ENCODE measurements at regions not wholly inside any gene's neighbourhood (a gene's known extent, or its start where the extent isn't known, plus 50 kb on each side); places are given as distances from the start of the nearest gene placed in this dataset.
A peak's percentile ranks its signal among the peaks of the same experiment; 100 is the strongest.

- H3K4me1 Mint-ChIP-seq = no peaks in the 10 kb centered on the region
Observed at GRCh38 chr6:167505782-167506181, 180.9 kb downstream of the TTLL2 start.

GRCh38 chr6:167506443-167507301 lies 181.8 kb downstream of the TTLL2 start:
- Histone ChIP-seq H3K27me3 (ENCODE audit: insufficient read depth, low read length) (no peaks in the 10 kb centered on the region), H3K4me3 (ENCODE audit: low read length in 2 of 2) (no peak overlapping the region), H3K36me3 (ENCODE audit: insufficient read depth, low read length) (no peaks in the 10 kb centered on the region), H3K4me1 (ENCODE audit: insufficient read depth, low read length) (no peaks in the 10 kb centered on the region), H3K9me3 (ENCODE audit: control insufficient read depth in 1 of 2, low read length in 2 of 2) (no peaks in the 10 kb centered on the region), H3K27ac (ENCODE audit: low read depth, low read length) (no peak overlapping the region)
- no peaks in the 10 kb centered on the region for H3K36me3 Mint-ChIP-seq
- H3K4me3 Mint-ChIP-seq = no peak overlapping the region
- no peak overlapping the region for H3K27ac Mint-ChIP-seq
- intact Hi-C loops (cut with micrococcal nuclease) = no loop called here
- peaks cover 3 to 4% of the 10 kb centered on the region in 2 donors for H3K27me3 Mint-ChIP-seq
- DNase-seq = no peak
- CTCF ChIA-PET (ENCODE audit: partially characterized antibody) = interaction anchor here (0.7 kb wide), 1 partner anchor 13 kb away, joined by 3 read pairs; no protein-coding TSS in a partner anchor
- POLR2A ChIA-PET (ENCODE audit: partially characterized antibody) = no interaction called here
- H3K4me1 Mint-ChIP-seq = no peaks in the 10 kb centered on the region
- no peaks in the 10 kb centered on the region for H3K9me3 Mint-ChIP-seq

More at GRCh38 chr6:167505782-167506181, 180.9 kb downstream of the TTLL2 start:
- Mint-ChIP-seq H3K27ac (no peak overlapping the region), H3K27me3 (peaks cover 3 to 4% of the 10 kb centered on the region in 2 donors), H3K36me3 (no peaks in the 10 kb centered on the region), H3K9me3 (no peaks in the 10 kb centered on the region), H3K4me3 (no peak overlapping the region)
- intact Hi-C loops (cut with micrococcal nuclease) = no loop called here
- H3K4me1 ChIP-seq (ENCODE audit: insufficient read depth, low read length) = no peaks in the 10 kb centered on the region
- no peaks in the 10 kb centered on the region for H3K36me3 ChIP-seq (ENCODE audit: insufficient read depth, low read length)
- CTCF ChIA-PET (ENCODE audit: partially characterized antibody) = no interaction called here
- no peak overlapping the region for H3K4me3 ChIP-seq (ENCODE audit: low read length in 2 of 2)
- no peaks in the 10 kb centered on the region for H3K27me3 ChIP-seq (ENCODE audit: insufficient read depth, low read length)
- POLR2A ChIA-PET (ENCODE audit: partially characterized antibody) = no interaction called here
- no peak overlapping the region for H3K27ac ChIP-seq (ENCODE audit: low read depth, low read length)
- DNase-seq = no peak
- no peaks in the 10 kb centered on the region for H3K9me3 ChIP-seq (ENCODE audit: control insufficient read depth in 1 of 2, low read length in 2 of 2)

GRCh38 chr6:167507376-167507945 lies 182.6 kb downstream of the TTLL2 start:
- H3K27ac ChIP-seq (ENCODE audit: low read depth, low read length) = no peak overlapping the region
- no peaks in the 10 kb centered on the region for H3K27me3 ChIP-seq (ENCODE audit: insufficient read depth, low read length)
- intact Hi-C loops (cut with micrococcal nuclease) = no loop called here
- Mint-ChIP-seq H3K4me3 (no peak overlapping the region), H3K27ac (no peak overlapping the region), H3K27me3 (peaks cover 6 to 8% of the 10 kb centered on the region in 2 donors), H3K36me3 (no peaks in the 10 kb centered on the region), H3K4me1 (no peaks in the 10 kb centered on the region), H3K9me3 (no peaks in the 10 kb centered on the region)
- ChIA-PET CTCF (ENCODE audit: partially characterized antibody) (no interaction called here), POLR2A (ENCODE audit: partially characterized antibody) (no interaction called here)
- DNase-seq = no peak
- H3K4me3 ChIP-seq (ENCODE audit: low read length in 2 of 2) = no peak overlapping the region
- H3K36me3 ChIP-seq (ENCODE audit: insufficient read depth, low read length) = no peaks in the 10 kb centered on the region
- H3K4me1 ChIP-seq (ENCODE audit: insufficient read depth, low read length) = no peaks in the 10 kb centered on the region
- H3K9me3 ChIP-seq (ENCODE audit: control insufficient read depth in 1 of 2, low read length in 2 of 2) = no peaks in the 10 kb centered on the region

GRCh38 chr6:167508919-167509852 lies 184.3 kb downstream of the TTLL2 start:
- H3K4me3 ChIP-seq (ENCODE audit: low read length in 2 of 2) = no peak overlapping the region
- H3K27me3 ChIP-seq (ENCODE audit: insufficient read depth, low read length) = no peaks in the 10 kb centered on the region
- H3K36me3 ChIP-seq (ENCODE audit: insufficient read depth, low read length) = no peaks in the 10 kb centered on the region
- H3K9me3 ChIP-seq (ENCODE audit: control insufficient read depth in 1 of 2, low read length in 2 of 2) = no peaks in the 10 kb centered on the region
- no peaks in the 10 kb centered on the region for H3K4me1 ChIP-seq (ENCODE audit: insufficient read depth, low read length)
- no peak overlapping the region for H3K4me3 Mint-ChIP-seq
- H3K27ac Mint-ChIP-seq = peak overlapping the region in 1 of 7 donors; percentile 6
- intact Hi-C loops (cut with micrococcal nuclease) = no loop called here
- H3K27me3 Mint-ChIP-seq = peaks cover 12 to 15% of the 10 kb centered on the region in 2 donors
- H3K36me3 Mint-ChIP-seq = no peaks in the 10 kb centered on the region
- no peaks in the 10 kb centered on the region for H3K9me3 Mint-ChIP-seq
- no peaks in the 10 kb centered on the region for H3K4me1 Mint-ChIP-seq
- POLR2A ChIA-PET (ENCODE audit: partially characterized antibody) = no interaction called here
- CTCF ChIA-PET (ENCODE audit: partially characterized antibody) = no interaction called here
- no peak overlapping the region for H3K27ac ChIP-seq (ENCODE audit: low read depth, low read length)
- DNase-seq = no peak

- intact Hi-C loops (cut with micrococcal nuclease) = no loop called here
- no peak overlapping the region for H3K4me3 ChIP-seq (ENCODE audit: low read length in 2 of 2)
- H3K27ac Mint-ChIP-seq = no peak overlapping the region
- peaks cover 12% of the 10 kb centered on the region in 2 donors for H3K27me3 Mint-ChIP-seq
- ChIA-PET CTCF (ENCODE audit: partially characterized antibody) (no interaction called here), POLR2A (ENCODE audit: partially characterized antibody) (no interaction called here)
- no peak for DNase-seq
- no peak overlapping the region for H3K4me3 Mint-ChIP-seq
- no peaks in the 10 kb centered on the region for H3K9me3 Mint-ChIP-seq
- no peak overlapping the region for H3K27ac ChIP-seq (ENCODE audit: low read depth, low read length)
- no peaks in the 10 kb centered on the region for H3K36me3 ChIP-seq (ENCODE audit: insufficient read depth, low read length)
- H3K9me3 ChIP-seq (ENCODE audit: control insufficient read depth in 1 of 2, low read length in 2 of 2) = no peaks in the 10 kb centered on the region
- no peaks in the 10 kb centered on the region for H3K36me3 Mint-ChIP-seq
- H3K4me1 Mint-ChIP-seq = no peaks in the 10 kb centered on the region
- no peaks in the 10 kb centered on the region for H3K27me3 ChIP-seq (ENCODE audit: insufficient read depth, low read length)
- H3K4me1 ChIP-seq (ENCODE audit: insufficient read depth, low read length) = no peaks in the 10 kb centered on the region
Observed at GRCh38 chr6:167509853-167510220, 185.0 kb downstream of the TTLL2 start.

GRCh38 chr6:167510648-167511047 lies 185.8 kb downstream of the TTLL2 start:
- H3K36me3 Mint-ChIP-seq = no peaks in the 10 kb centered on the region
- Histone ChIP-seq H3K9me3 (ENCODE audit: control insufficient read depth in 1 of 2, low read length in 2 of 2) (no peaks in the 10 kb centered on the region), H3K27me3 (ENCODE audit: insufficient read depth, low read length) (no peaks in the 10 kb centered on the region), H3K4me3 (ENCODE audit: low read length in 2 of 2) (no peak overlapping the region), H3K36me3 (ENCODE audit: insufficient read depth, low read length) (no peaks in the 10 kb centered on the region), H3K27ac (ENCODE audit: low read depth, low read length) (no peak overlapping the region), H3K4me1 (ENCODE audit: insufficient read depth, low read length) (no peaks in the 10 kb centered on the region)
- DNase-seq = no peak
- peaks cover 12% of the 10 kb centered on the region in 2 donors for H3K27me3 Mint-ChIP-seq
- no peak overlapping the region for H3K27ac Mint-ChIP-seq
- no peaks in the 10 kb centered on the region for H3K4me1 Mint-ChIP-seq
- ChIA-PET POLR2A (ENCODE audit: partially characterized antibody) (no interaction called here), CTCF (ENCODE audit: partially characterized antibody) (no interaction called here)
- H3K4me3 Mint-ChIP-seq = no peak overlapping the region
- intact Hi-C loops (cut with micrococcal nuclease) = no loop called here
- no peaks in the 10 kb centered on the region for H3K9me3 Mint-ChIP-seq

- Histone ChIP-seq H3K4me1 (ENCODE audit: insufficient read depth, low read length) (no peaks in the 10 kb centered on the region), H3K4me3 (ENCODE audit: low read length in 2 of 2) (no peak overlapping the region), H3K36me3 (ENCODE audit: insufficient read depth, low read length) (no peaks in the 10 kb centered on the region), H3K9me3 (ENCODE audit: control insufficient read depth in 1 of 2, low read length in 2 of 2) (no peaks in the 10 kb centered on the region), H3K27ac (ENCODE audit: low read depth, low read length) (no peak overlapping the region), H3K27me3 (ENCODE audit: insufficient read depth, low read length) (no peaks in the 10 kb centered on the region)
- intact Hi-C loops (cut with micrococcal nuclease) = no loop called here
- no peak overlapping the region for H3K27ac Mint-ChIP-seq
- DNase-seq = no peak
- H3K36me3 Mint-ChIP-seq = no peaks in the 10 kb centered on the region
- H3K4me1 Mint-ChIP-seq = no peaks in the 10 kb centered on the region
- H3K27me3 Mint-ChIP-seq = peaks cover 12% of the 10 kb centered on the region in 2 donors
- POLR2A ChIA-PET (ENCODE audit: partially characterized antibody) = no interaction called here
- H3K4me3 Mint-ChIP-seq = no peak overlapping the region
- no peaks in the 10 kb centered on the region for H3K9me3 Mint-ChIP-seq
- CTCF ChIA-PET (ENCODE audit: partially characterized antibody) = no interaction called here
Observed at GRCh38 chr6:167512696-167513375, 187.9 kb downstream of the TTLL2 start.

Data from CD4-positive, alpha-beta memory T cell (primary cell).